Keratinocyte (primary cell): ENCODE measurements at regions not wholly inside any gene's neighbourhood (a gene's known extent, or its start where the extent isn't known, plus 50 kb on each side); places are given as distances from the start of the nearest gene placed in this dataset.

Experiments
- DNase-seq: peaks from one replicate; pipeline ENCODE4 v3.0.0-alpha.2; 2011; ENCODE audit warnings: low read depth, missing footprints, low spot score
- FAIRE-seq: peaks from 2 replicates; lab custom pipeline; 2011; peaks lifted over from hg19 to GRCh38; lab: Jason Lieb, UNC
- H2AFZ ChIP-seq: 2 replicates; pipeline ENCODE4 v1.6.0; 2012; ENCODE audit warnings: low read length, control low read depth, inconsistent platforms; ENCODE audit not compliant: control insufficient read depth
- H3K27ac ChIP-seq: 2 replicates; pipeline ENCODE4 v1.5.1; 2011; ENCODE audit warnings: low read length; ENCODE audit not compliant: control insufficient read depth, insufficient read depth
- H3K27me3 ChIP-seq: 3 replicates; pipeline ENCODE4 v1.6.0; 2011; ENCODE audit warnings: low read length; ENCODE audit not compliant: control insufficient read depth, insufficient read depth; ENCODE audit errors: extremely low read depth
- H3K36me3 ChIP-seq, 2 experiments: 2 replicates in 1 of 2; 3 replicates in 1 of 2; pipeline ENCODE4 v1.5.1; 2011; ENCODE audit warnings: low read length in 2 of 2, mild to moderate bottlenecking in 1 of 2; ENCODE audit not compliant: control insufficient read depth in 2 of 2, insufficient read depth in 2 of 2; ENCODE audit errors: extremely low read depth in 1 of 2
- H3K4me1 ChIP-seq: 3 replicates; pipeline ENCODE4 v1.5.1; 2011; ENCODE audit warnings: low read length; ENCODE audit not compliant: control insufficient read depth, insufficient read depth; ENCODE audit errors: extremely low read depth
- H3K4me2 ChIP-seq: 3 replicates; pipeline ENCODE4 v1.6.0; 2011; ENCODE audit warnings: low read depth, low read length; ENCODE audit not compliant: control insufficient read depth, insufficient read depth; ENCODE audit errors: extremely low read depth
- H3K4me3 ChIP-seq, 3 experiments: fragments of 200-600 bp in 1 of 3; sonication (generic) in 1 of 3; 2 replicates in 2 of 3; 3 replicates in 1 of 3; pipeline ENCODE4 v1.5.1; 2011 to 2016; ENCODE audit warnings: low read length in 3 of 3, mild to moderate bottlenecking in 3 of 3, control low read depth in 2 of 3, inconsistent platforms in 1 of 3, low read depth in 1 of 3, mixed read lengths in 1 of 3, mixed run types in 1 of 3, moderate library complexity in 1 of 3; ENCODE audit not compliant: control insufficient read depth in 2 of 3, insufficient read depth in 2 of 3; ENCODE audit errors: extremely low read depth in 1 of 3
- H3K79me2 ChIP-seq: 2 replicates; pipeline ENCODE4 v1.6.0; 2012; ENCODE audit warnings: low read length; ENCODE audit not compliant: control insufficient read depth, insufficient read depth
- H3K9ac ChIP-seq: 3 replicates; pipeline ENCODE4 v1.6.0; 2011; ENCODE audit warnings: low read length; ENCODE audit not compliant: control insufficient read depth, insufficient read depth; ENCODE audit errors: extremely low read depth
- H3K9me1 ChIP-seq: 3 replicates; pipeline ENCODE4 v1.6.0; 2011; ENCODE audit warnings: low read length; ENCODE audit not compliant: control insufficient read depth, insufficient read depth; ENCODE audit errors: extremely low read depth
- H3K9me3 ChIP-seq: 2 replicates; pipeline ENCODE4 v1.5.1; 2012; ENCODE audit warnings: low read depth, low read length; ENCODE audit not compliant: control insufficient read depth
- H4K20me1 ChIP-seq: 3 replicates; pipeline ENCODE4 v1.6.0; 2011; ENCODE audit warnings: low read length; ENCODE audit not compliant: control insufficient read depth, insufficient read depth; ENCODE audit errors: extremely low read depth
- EZH2 ChIP-seq: IDR thresholded peaks from one replicate; pipeline ENCODE4 v1.6.1; 2012; ENCODE audit warnings: inconsistent platforms, mild to moderate bottlenecking, low read length, moderate library complexity
- dilution Hi-C: fragments of 300-500 bp; cut with MboI; formaldehyde crosslinking; loops from one replicate; pipeline ENCODE4 v1.7.0; 2020; ENCODE audit warnings: low sequenced_read_pairs; ENCODE audit not compliant: extremely low pct_ligation_motif_present
- TF ChIP-seq, protein P1 (sequence below), 3 experiments: IDR thresholded peaks in 1 of 3; conservative IDR thresholded peaks in 1 of 3; optimal IDR thresholded peaks in 1 of 3; 2 replicates in 2 of 3; 3 replicates in 1 of 3; pipeline versions ENCODE3 to v1.5.1; 2011; ENCODE audit warnings: low read length in 3 of 3, mild to moderate bottlenecking in 3 of 3, moderate library complexity in 2 of 3, control low read depth in 1 of 3, inconsistent platforms in 1 of 3; ENCODE audit not compliant: insufficient read depth in 2 of 3; ENCODE audit errors: extremely low read depth in 1 of 3

DNA sequence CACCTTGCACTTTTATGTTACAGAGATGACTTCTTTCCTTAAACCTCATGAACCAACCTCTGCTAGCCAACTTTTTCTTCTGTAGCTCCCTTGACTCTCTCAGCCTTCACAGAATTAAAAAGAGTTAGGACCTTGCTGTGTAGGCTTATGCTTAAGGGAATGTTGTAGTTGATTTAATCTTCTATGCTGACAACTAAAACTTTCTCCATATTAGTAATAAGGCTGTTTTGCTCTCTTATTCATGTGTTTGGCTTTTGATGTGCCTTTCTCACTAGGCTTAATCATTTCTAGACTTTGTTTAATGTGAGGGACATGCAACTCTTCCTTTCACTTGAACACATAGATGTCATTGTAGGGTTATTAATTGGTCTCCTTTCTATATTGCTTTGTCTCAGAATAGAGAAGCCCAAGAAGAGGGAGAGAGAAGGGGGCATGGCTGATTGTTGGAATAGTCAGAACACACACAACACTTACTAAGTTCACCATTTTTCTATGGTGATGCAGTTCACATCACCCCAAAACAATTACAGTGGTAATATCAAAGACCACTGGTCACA, 509.5 kb downstream of the UQCRFS1 start:
- Histone ChIP-seq H3K4me2 (no peak overlapping the region), H3K79me2 (no peaks in the 10 kb centered on the region), H3K9ac (no peak overlapping the region), H3K27me3 (no peaks in the 10 kb centered on the region), H3K4me3 (no peak overlapping the region), H3K4me1 (peaks cover 3% of the 10 kb centered on the region), H3K9me3 (no peaks in the 10 kb centered on the region), H3K36me3 (no peaks in the 10 kb centered on the region), H3K9me1 (no peaks in the 10 kb centered on the region), H3K27ac (no peak overlapping the region), H2AFZ (no peak overlapping the region), H4K20me1 (no peaks in the 10 kb centered on the region)
- FAIRE-seq = no peak
- dilution Hi-C loops = no loop called here
- no peak for TF ChIP-seq EZH2
- DNase-seq = no peak

DNA sequence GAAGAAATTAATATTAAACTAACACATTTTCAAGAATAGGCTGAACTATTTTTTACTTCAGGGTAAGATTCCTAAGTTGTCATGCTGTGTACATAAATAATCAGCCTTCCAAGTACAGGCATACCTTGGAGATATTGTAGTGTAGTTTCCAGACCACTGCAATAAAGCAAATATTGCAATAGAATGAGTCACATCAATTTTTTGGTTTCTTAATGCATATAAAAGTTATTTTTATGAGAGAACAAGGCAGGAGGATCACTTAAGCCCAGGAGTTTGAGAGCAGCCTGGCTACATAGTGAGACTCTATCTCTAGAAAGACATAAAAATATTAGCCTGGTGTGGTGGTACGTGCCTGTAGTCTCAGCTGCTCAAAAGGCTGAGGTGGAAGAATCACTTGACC, 511.5 kb downstream of the UQCRFS1 start:
- DNase-seq (no peak), FAIRE-seq (no peak)
- H3K9ac ChIP-seq = no peak overlapping the region
- H3K9me1 ChIP-seq = no peaks in the 10 kb centered on the region
- dilution Hi-C loops = no loop called here
- H3K36me3 ChIP-seq = no peaks in the 10 kb centered on the region
- H3K4me2 ChIP-seq = no peak overlapping the region
- no peak overlapping the region for H3K27ac ChIP-seq
- no peaks in the 10 kb centered on the region for H3K27me3 ChIP-seq
- no peak overlapping the region for H3K4me3 ChIP-seq
- no peaks in the 10 kb centered on the region for H3K79me2 ChIP-seq
- H4K20me1 ChIP-seq = no peaks in the 10 kb centered on the region
- H3K4me1 ChIP-seq = peaks cover 3% of the 10 kb centered on the region
- H3K9me3 ChIP-seq = no peaks in the 10 kb centered on the region
- TF ChIP-seq, protein P1, sequence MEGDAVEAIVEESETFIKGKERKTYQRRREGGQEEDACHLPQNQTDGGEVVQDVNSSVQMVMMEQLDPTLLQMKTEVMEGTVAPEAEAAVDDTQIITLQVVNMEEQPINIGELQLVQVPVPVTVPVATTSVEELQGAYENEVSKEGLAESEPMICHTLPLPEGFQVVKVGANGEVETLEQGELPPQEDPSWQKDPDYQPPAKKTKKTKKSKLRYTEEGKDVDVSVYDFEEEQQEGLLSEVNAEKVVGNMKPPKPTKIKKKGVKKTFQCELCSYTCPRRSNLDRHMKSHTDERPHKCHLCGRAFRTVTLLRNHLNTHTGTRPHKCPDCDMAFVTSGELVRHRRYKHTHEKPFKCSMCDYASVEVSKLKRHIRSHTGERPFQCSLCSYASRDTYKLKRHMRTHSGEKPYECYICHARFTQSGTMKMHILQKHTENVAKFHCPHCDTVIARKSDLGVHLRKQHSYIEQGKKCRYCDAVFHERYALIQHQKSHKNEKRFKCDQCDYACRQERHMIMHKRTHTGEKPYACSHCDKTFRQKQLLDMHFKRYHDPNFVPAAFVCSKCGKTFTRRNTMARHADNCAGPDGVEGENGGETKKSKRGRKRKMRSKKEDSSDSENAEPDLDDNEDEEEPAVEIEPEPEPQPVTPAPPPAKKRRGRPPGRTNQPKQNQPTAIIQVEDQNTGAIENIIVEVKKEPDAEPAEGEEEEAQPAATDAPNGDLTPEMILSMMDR (optimal IDR thresholded peaks at IDR 0.05 in 1 of 3, IDR thresholded peaks at IDR 0.05 in 1 of 3, conservative IDR thresholded peaks at IDR 0.05 in 1 of 3; ENCODE audit: extremely low read depth in 1 of 3, insufficient read depth in 2 of 3, low read length in 3 of 3) = no peak
- TF ChIP-seq EZH2 = no peak
- no peak overlapping the region for H2AFZ ChIP-seq

DNA sequence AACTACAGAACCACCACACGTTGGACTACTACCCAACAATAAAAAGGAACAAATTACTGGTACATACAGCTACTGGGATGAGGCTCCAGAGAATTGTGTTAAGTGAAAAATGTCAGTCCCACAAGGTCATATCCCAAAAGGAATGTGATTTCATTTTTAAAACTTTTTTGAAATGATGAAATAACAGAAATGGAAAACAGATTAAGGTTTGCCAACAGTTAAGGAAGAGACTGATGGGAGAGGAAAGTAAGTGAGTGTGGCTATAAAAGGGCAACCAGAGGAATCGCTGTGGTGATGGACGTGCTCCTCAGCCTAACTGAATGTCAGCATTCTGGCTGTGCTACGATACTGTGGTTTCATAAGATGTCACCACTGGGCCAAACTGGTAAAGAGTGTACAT, 512.8 kb downstream of the UQCRFS1 start:
- H3K4me1 ChIP-seq = peaks cover under 1% of the 10 kb centered on the region
- H3K36me3 ChIP-seq = no peaks in the 10 kb centered on the region
- no peaks in the 10 kb centered on the region for H3K79me2 ChIP-seq
- no peak overlapping the region for H3K4me3 ChIP-seq
- FAIRE-seq = no peak
- no peaks in the 10 kb centered on the region for H3K9me1 ChIP-seq
- dilution Hi-C loops = no loop called here
- H4K20me1 ChIP-seq = no peaks in the 10 kb centered on the region
- H3K27ac ChIP-seq = no peak overlapping the region
- DNase-seq = no peak
- TF ChIP-seq EZH2 = no peak
- TF ChIP-seq, protein P1 (optimal IDR thresholded peaks at IDR 0.05 in 1 of 3, IDR thresholded peaks at IDR 0.05 in 1 of 3, conservative IDR thresholded peaks at IDR 0.05 in 1 of 3; ENCODE audit: extremely low read depth in 1 of 3, insufficient read depth in 2 of 3, low read length in 3 of 3) = no peak
- H2AFZ ChIP-seq = no peak overlapping the region
- H3K9ac ChIP-seq = no peak overlapping the region
- H3K4me2 ChIP-seq = no peak overlapping the region
- H3K9me3 ChIP-seq = no peaks in the 10 kb centered on the region
- H3K27me3 ChIP-seq = no peaks in the 10 kb centered on the region
